CD4-positive, alpha-beta T cell treated with Interleukin-6 for 4 hours (primary cell): ENCODE measurements at regions not wholly inside any gene's neighbourhood (a gene's known extent, or its start where the extent isn't known, plus 50 kb on each side); places are given as distances from the start of the nearest gene placed in this dataset.
"Not testable (repeated sequence)": the region's sequence is repeated elsewhere in the genome, so short reads cannot be mapped to it uniquely, and the experiment has no call there.

Source experiments
- DNase-seq: peaks from one replicate; pipeline ENCODE4 v3.0.0-alpha.2; 2020; ENCODE audit warnings: mixed read lengths

GRCh38 chr3:182292591-182292990, 500.7 kb upstream of the ATP11B start:
- DNase-seq: no peak

DNA sequence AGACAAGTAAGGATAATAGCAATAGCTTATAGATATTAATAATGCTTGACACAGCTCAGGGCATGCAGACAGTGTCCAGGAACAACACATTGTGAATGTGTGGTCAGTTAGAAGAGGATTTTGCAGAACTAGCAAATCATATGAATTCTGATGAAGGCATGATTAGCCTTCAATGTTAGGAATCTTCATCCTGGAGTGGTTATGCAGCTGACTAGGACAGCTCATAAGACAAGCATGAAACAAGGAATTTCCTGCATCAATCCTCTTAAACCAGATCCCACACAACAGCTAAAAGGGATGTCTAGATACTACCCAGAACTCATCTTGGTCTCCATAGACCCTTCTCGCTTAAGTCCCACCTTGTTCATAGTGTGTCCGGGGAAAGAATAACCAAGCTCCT, 499.0 kb upstream of the ATP11B start:
- no peak for DNase-seq

DNA sequence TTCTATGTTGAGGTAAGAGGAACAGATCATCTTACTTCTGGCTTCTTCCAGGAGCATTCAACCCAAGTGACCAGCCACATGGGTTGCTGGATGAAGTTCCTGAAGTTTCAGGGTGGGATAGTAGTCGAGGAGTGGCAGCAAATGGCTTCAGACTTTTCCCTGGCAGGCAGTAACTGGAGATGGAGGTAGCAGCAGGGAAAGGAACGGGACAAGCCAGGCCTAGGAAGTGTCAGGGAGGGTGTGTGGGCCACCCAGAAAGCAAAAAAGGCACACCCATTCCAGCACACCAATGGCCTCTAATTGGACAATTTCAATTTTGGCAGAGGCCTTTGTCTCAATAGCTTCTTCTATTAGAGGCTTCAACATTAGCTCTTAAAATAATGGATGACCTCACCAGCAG, 498.6 kb upstream of the ATP11B start:
- no peak for DNase-seq

DNA sequence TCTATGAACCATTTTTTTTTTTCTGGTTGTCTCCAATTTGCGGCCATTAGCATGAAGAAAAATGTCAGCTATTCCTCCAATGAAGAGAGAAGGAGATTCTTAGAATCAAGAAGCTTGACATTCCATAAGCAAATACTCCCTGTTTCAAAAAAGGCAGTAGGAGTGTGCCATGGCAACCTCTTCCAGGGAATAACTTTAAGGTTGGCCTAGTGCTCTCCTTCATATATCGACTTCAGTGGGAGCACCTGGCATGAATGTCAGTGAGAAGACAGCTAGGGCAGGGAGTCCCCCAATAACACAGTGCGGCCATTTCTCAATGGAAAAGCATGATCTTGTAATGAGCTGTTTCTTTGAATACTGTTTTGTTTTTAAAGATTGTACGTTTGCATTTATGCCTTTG, 493.0 kb upstream of the ATP11B start:
- no peak for DNase-seq

GRCh38 chr3:182303169-182303568, 490.1 kb upstream of the ATP11B start:
- no peak for DNase-seq

- DNase-seq: no peak
Observed at GRCh38 chr3:182305881-182306665, 487.2 kb upstream of the ATP11B start.

DNA sequence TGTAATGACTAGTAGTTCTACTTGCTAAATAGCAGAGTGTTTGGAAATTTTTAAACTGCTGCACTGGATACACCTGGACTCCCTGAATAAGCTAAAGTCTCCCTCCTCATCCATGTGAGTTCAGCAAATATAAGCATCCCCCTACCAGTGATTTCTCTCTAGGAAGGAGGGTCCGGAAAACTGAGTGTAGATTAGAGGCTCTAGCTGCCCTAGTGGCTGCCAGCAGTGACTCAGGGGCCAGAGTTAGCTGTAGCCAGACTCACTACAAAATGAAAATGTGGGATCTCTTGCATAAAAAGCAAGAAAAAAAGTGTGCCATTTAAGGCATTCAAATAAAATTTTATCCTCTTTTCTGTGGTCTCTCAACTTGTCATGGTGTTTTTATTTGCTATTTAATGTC, 485.0 kb upstream of the ATP11B start:
- no peak for DNase-seq

GRCh38 chr3:182309120-182309519, 484.2 kb upstream of the ATP11B start:
- DNase-seq: no peak

DNA sequence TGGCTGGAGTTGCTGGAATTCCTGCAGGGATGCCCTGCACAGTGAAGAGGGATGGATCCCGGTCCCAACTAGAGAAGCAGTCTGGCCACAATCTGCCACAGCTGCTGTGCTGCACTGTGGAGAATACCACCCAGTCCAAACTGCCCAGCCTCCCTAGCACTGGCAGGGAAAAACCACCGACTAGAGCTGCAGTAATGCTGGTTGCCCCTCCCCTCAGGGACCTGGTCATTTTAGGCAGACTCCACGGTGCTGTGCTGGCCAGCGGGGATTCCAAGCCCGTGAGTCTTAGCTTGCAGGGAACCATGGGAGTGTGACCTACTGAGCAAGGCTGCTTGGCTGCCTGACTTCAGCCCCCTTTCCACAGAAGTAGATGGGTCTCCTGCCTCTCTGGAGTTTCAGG, 478.0 kb upstream of the ATP11B start:
- no peak for DNase-seq

- DNase-seq: no peak
Observed at GRCh38 chr3:182323126-182323700, 470.1 kb upstream of the ATP11B start.

DNA sequence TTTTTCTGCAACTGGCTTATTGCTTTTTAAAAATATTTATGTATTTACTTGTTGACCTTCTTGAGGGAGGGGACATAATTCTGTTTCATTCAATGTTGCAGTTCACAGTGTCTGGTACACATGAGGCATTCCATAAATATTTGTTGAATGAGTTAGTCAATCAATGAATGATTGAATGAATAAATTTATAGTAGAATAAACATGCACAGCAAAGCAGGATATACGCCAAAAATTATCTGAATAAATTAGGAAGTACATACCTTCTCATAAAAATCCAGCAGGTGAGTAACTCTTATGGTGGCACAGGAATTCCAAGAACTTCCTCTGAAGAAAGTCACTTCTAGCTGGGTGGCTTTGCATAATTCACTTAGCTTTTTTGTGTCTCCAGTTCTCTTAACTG, 469.4 kb upstream of the ATP11B start:
- no peak for DNase-seq

- no peak for DNase-seq
Observed at GRCh38 chr3:182325213-182325950, 467.9 kb upstream of the ATP11B start.

DNA sequence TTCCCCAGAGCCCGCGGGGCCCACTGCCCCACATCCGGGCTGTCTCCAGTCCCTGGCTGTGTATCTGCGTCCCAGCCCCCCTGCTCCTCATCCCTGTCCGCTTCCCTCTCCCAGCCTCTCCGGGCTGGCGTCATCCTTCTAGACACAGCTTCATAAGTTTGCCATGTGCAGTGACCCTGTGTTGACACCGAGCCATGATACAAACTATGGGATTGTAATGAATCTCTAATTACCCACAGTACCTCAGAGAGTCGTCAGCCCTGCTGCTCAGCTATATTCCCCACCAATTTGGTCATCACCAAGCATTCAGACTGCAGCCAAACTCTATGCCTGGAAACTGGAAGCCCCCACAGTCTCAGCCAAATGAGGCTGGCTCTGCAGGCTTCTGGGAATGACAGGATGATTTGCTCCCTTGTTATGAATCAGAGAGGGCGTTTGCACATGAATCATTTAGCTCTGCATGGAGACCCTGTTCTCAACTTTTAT, 466.1 kb upstream of the ATP11B start:
- no peak for DNase-seq

DNA sequence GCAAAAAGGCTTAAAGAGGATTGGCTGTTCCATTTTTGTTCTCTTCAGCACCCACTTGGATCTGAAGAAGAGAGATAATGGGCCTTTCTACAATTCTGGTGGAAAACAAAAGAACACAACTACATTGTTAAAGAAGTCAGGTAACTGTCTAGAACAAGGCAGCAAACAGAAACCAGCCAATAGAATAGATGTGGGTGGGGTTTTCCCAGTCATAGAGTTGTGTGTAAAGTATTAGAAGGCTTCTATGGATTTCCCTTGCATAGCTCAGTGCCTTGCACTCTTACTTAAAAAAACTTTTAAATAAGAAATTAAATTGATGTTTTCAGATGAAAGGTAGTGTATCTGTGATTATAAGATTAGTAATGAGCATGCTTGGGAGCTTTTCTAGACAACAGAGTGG, 462.7 kb upstream of the ATP11B start:
- DNase-seq: no peak

GRCh38 chr3:182331341-182331740, 462.0 kb upstream of the ATP11B start:
- no peak for DNase-seq

- no peak for DNase-seq
Observed at GRCh38 chr3:182342252-182342651, 451.1 kb upstream of the ATP11B start.

DNA sequence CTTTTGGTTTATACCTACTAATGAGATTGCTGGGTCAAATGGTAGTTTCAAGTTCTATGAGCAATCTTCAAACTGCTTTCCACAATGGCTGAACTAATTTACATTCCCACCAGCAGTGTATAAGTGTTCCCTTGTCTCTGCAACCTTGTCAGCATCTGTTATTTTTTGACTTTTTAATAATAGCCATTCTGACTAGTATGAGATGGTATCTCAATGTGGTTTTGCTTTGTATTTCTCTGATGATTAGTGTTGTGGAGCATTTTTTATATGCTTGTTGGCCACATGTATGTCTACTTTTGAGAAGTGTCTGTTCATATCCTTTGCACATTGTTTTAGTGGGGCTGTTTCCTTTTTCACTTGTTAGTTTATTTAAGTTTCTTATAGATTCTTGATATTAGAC, 449.3 kb upstream of the ATP11B start:
- DNase-seq: not testable (repeated sequence)

GRCh38 chr3:182349051-182349450, 444.3 kb upstream of the ATP11B start:
- no peak for DNase-seq

- no peak for DNase-seq
Observed at GRCh38 chr3:182349951-182350517, 443.3 kb upstream of the ATP11B start.

DNA sequence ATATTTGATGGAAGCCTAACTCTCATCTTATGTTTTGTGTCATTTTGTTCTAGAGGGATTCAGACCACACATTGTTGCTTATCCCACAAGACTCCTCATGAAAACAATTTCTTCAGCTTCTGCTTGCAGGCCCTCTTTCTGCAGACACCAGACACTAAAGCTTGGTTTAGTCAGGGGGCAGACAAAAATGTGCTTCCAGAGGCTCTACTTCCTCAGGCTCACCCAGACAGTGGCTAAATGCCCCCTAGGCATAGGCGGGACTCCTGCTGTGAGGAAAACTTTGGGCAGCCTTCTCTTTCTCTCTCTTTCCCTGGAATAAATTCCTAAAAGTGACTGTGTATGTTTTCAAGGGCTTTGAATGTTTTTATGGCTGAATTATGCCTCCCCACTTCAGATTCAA, 435.4 kb upstream of the ATP11B start:
- DNase-seq: no peak

DNA sequence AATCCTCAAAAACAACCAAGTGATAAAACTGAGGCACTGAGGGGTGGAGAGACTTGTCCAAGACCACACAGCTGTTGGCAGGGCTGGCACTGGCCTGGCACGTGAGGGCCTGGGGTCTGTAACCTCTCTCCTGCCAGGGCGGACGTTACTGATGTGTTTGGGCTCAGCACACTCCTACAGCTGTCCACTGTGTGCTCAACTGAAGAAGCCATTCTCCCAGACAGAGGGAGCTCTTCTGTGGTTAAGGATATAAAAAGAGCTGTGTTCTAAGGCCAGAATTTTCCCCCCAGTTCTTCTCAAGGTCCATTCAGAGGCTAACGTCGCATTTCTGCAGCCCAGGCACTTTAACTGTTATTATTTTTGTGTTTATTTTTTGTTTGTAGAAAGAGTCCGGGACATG, 429.0 kb upstream of the ATP11B start:
- no peak for DNase-seq

DNA sequence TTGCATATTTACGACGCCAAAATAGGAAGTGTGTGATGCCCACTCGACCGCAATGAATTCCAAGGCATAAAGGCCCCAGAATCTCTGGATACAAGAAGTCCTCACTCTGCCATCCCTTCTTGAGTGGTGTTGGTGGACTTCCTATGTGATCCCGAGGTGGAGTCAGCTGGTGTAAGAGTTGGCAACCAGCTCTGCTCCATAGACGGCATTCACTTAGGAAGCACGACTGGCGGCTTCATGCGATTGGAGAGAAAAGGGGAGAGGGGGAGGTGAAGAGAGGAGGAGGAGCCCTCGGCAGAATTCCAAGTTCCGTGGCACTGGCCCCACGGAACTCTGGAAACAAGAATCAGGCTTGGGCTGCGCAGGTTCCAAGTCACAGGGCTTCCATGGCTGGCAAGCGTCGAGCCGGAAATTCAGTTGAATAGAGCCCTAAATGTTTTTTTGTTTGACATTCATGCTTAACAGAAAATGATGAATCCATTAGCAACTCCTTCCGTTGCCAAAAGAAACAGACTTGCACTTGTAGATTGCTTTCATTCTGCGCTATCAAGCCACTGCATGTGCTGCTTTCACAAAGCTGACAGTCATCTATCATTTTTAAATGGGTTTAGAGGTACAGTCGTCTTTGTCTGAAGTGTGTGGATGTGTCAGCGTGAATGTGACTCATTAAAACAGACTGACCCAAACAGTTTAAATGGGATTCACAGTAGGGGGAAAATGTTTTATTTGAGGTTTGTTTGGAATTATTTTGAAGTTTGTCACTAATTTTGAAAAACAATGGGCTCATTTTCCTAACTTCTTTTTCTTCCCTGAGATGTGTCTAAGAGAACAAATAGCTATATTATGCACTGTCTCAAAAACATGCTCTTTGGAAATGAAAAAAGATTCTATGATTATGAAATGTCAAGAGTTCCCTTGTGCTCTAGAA, 428.3 kb upstream of the ATP11B start:
- DNase-seq: no peak

GRCh38 chr3:182366746-182367145, 426.6 kb upstream of the ATP11B start:
- no peak for DNase-seq
